Panc1 (cell line): ENCODE measurements at regions not wholly inside any gene's neighbourhood (a gene's known extent, or its start where the extent isn't known, plus 50 kb on each side); places are given as distances from the start of the nearest gene placed in this dataset.

ENCODE experiments used
- ATAC-seq: fragments of 200-7000 bp; cut with Tn5 transposase; 2 replicates; pipeline ENCODE4 v1.9.1; 2020; ENCODE audit warnings: mild to moderate bottlenecking, moderate library complexity
- BruUV-seq: library from RNA; stranded (reverse); fragments of 400-500 nt; replicated peaks from 2 replicates; lab custom pipeline; 2021; lab: Mats Ljungman, UMichigan
- CTCF ChIA-PET: fragments of 300-600 bp; sonication (Branson Sonifier 250); formaldehyde crosslinking; loops from one replicate; lab custom pipeline; 2022; ENCODE audit warnings: antibody characterized with exemption; lab: Charles Lee
- POLR2A ChIA-PET: fragments of 300-600 bp; sonication (Branson Sonifier 250); formaldehyde crosslinking; loops from one replicate; lab custom pipeline; 2022; ENCODE audit warnings: antibody characterized with exemption; lab: Charles Lee
- DNase-seq: peaks from one replicate; pipeline ENCODE4 v3.0.0-alpha.2; 2010; ENCODE audit warnings: low read depth, low spot score
- H3K27ac ChIP-seq: 2 replicates; pipeline ENCODE4 v1.5.1; 2011; ENCODE audit warnings: mild to moderate bottlenecking, low read length, inconsistent platforms
- H3K27me3 ChIP-seq: fragments of 200-500 bp; sonication (Bioruptor generic); 2 replicates; pipeline ENCODE4 v1.6.0; 2014; ENCODE audit warnings: low read length, inconsistent platforms; ENCODE audit not compliant: control insufficient read depth, insufficient read depth
- H3K36me3 ChIP-seq: fragments of 200-500 bp; sonication (Bioruptor generic); 2 replicates; pipeline ENCODE4 v1.5.1; 2014; ENCODE audit warnings: inconsistent platforms, mild to moderate bottlenecking, low read length, moderate library complexity; ENCODE audit not compliant: control insufficient read depth, insufficient read depth
- H3K4me1 ChIP-seq: 2 replicates; pipeline ENCODE4 v1.5.1; 2011; ENCODE audit warnings: inconsistent platforms, mild to moderate bottlenecking, low read length, moderate library complexity; ENCODE audit not compliant: control insufficient read depth, insufficient read depth
- H3K4me3 ChIP-seq, 2 experiments: 2 replicates each; pipeline ENCODE4 v1.5.1; 2011 to 2012; ENCODE audit warnings: low read depth in 2 of 2, low read length in 2 of 2, mild to moderate bottlenecking in 2 of 2, inconsistent platforms in 1 of 2, moderate library complexity in 1 of 2
- H3K9me3 ChIP-seq: fragments of 200-500 bp; sonication (Bioruptor generic); 2 replicates; pipeline ENCODE4 v1.5.1; 2014; ENCODE audit warnings: low read depth, mild to moderate bottlenecking, inconsistent platforms, low read length, moderate library complexity; ENCODE audit not compliant: control insufficient read depth, insufficient read depth
- POLR2AphosphoS5 ChIP-seq: IDR thresholded peaks from 2 replicates; pipeline ENCODE4 v1.6.1; 2012; ENCODE audit warnings: mild to moderate bottlenecking, low read depth, low read length, moderate library complexity
- SIN3A ChIP-seq: IDR thresholded peaks from 2 replicates; pipeline ENCODE4 v1.6.1; 2012; ENCODE audit warnings: low read depth, mild to moderate bottlenecking, low read length, moderate library complexity, borderline replicate concordance; ENCODE audit not compliant: insufficient read depth
- TCF7L2 ChIP-seq: IDR thresholded peaks from 2 replicates; pipeline ENCODE4 v1.6.1; 2011; ENCODE audit warnings: mild to moderate bottlenecking, low read depth, low read length, inconsistent platforms
- in situ Hi-C: cut with HindIII; loops from 2 replicates; pipeline ENCODE4 v1.10.0; 2016; ENCODE audit warnings: low sequenced_read_pairs, low pct_unique_long_range_greater_than_20kb
- intact Hi-C: fragments of 100-400 bp; cut with micrococcal nuclease; formaldehyde crosslinking; loops from one replicate; pipeline ENCODE4 v1.10.0; 2022; ENCODE audit not compliant: unreplicated experiment
- TF ChIP-seq, protein P1 (sequence below): fragments of 450-650 bp; IDR thresholded peaks from 2 replicates; pipeline ENCODE4 v1.5.1; 2017; ENCODE audit warnings: mild to moderate bottlenecking
- TF ChIP-seq, protein P2 (sequence below), 2 experiments: IDR thresholded peaks; 2 replicates each; pipeline ENCODE4 v1.6.1; 2011 to 2012; ENCODE audit warnings: low read depth in 2 of 2, control low read depth in 1 of 2, low read length in 1 of 2, mild to moderate bottlenecking in 1 of 2, moderate library complexity in 1 of 2; ENCODE audit not compliant: insufficient read depth in 1 of 2

DNA sequence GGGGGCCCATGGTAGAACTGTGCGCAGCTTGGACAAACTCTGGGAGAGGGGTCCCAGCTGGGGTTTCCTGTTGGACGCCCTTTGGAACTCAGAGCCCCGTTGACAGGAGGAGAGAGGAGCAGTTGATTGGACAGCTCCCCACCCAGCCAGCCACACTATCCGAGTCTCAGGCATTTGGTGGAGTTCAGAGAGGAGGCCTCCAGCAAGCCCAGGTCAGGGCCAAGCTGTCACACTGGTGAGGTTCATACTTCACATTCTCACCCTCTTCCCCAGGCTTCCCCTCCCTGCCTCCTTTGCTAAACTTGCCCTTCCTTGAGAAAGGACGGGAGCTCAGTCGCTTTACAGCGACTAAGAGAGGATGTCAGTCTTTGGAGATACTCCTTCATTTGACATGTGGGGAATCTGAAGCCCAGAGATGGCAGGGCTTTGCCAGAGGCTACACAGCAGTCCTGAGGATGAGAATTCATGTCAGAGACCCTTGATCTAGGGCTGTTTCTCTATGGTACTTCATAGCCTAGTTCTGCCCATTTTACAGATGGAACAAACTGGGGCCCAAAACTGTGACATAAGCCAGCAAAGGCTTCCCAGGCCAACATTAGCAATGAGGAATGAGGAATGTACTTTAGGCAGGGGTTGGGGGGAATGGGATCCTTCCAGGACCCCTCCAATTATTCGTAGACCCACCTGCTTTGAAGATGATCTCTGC is 142.2 kb downstream of the SMAD6 start:
- in situ Hi-C loops (no loop called here), intact Hi-C loops (no loop called here)
- peak overlapping the region; percentile 76 for H3K27ac ChIP-seq
- POLR2A ChIA-PET: no interaction called here
- H3K27me3 ChIP-seq: no peaks in the 10 kb centered on the region
- no TSS peak for BruUV-seq
- TF ChIP-seq TCF7L2: no peak
- no peak for TF ChIP-seq POLR2AphosphoS5
- TF ChIP-seq SIN3A: no peak
- TF ChIP-seq, protein P1, sequence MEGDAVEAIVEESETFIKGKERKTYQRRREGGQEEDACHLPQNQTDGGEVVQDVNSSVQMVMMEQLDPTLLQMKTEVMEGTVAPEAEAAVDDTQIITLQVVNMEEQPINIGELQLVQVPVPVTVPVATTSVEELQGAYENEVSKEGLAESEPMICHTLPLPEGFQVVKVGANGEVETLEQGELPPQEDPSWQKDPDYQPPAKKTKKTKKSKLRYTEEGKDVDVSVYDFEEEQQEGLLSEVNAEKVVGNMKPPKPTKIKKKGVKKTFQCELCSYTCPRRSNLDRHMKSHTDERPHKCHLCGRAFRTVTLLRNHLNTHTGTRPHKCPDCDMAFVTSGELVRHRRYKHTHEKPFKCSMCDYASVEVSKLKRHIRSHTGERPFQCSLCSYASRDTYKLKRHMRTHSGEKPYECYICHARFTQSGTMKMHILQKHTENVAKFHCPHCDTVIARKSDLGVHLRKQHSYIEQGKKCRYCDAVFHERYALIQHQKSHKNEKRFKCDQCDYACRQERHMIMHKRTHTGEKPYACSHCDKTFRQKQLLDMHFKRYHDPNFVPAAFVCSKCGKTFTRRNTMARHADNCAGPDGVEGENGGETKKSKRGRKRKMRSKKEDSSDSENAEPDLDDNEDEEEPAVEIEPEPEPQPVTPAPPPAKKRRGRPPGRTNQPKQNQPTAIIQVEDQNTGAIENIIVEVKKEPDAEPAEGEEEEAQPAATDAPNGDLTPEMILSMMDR: no peak
- TF ChIP-seq, protein P2, sequence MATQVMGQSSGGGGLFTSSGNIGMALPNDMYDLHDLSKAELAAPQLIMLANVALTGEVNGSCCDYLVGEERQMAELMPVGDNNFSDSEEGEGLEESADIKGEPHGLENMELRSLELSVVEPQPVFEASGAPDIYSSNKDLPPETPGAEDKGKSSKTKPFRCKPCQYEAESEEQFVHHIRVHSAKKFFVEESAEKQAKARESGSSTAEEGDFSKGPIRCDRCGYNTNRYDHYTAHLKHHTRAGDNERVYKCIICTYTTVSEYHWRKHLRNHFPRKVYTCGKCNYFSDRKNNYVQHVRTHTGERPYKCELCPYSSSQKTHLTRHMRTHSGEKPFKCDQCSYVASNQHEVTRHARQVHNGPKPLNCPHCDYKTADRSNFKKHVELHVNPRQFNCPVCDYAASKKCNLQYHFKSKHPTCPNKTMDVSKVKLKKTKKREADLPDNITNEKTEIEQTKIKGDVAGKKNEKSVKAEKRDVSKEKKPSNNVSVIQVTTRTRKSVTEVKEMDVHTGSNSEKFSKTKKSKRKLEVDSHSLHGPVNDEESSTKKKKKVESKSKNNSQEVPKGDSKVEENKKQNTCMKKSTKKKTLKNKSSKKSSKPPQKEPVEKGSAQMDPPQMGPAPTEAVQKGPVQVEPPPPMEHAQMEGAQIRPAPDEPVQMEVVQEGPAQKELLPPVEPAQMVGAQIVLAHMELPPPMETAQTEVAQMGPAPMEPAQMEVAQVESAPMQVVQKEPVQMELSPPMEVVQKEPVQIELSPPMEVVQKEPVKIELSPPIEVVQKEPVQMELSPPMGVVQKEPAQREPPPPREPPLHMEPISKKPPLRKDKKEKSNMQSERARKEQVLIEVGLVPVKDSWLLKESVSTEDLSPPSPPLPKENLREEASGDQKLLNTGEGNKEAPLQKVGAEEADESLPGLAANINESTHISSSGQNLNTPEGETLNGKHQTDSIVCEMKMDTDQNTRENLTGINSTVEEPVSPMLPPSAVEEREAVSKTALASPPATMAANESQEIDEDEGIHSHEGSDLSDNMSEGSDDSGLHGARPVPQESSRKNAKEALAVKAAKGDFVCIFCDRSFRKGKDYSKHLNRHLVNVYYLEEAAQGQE (IDR thresholded peaks at IDR 0.05; ENCODE audit: insufficient read depth in 1 of 2, low read depth in 2 of 2, low read length in 1 of 2): peak; percentile 56 to 61; a peak in 2 of 4 replicates
- CTCF ChIA-PET: interaction anchor here (1.2 kb wide), 1 partner anchor 10 kb away, joined by 3 read pairs; no protein-coding TSS in a partner anchor
- no peaks in the 10 kb centered on the region for H3K36me3 ChIP-seq
- H3K4me1 ChIP-seq: peaks cover 36% of the 10 kb centered on the region
- no peaks in the 10 kb centered on the region for H3K9me3 ChIP-seq
- DNase-seq (no peak), ATAC-seq (no peak)
- no peak overlapping the region for H3K4me3 ChIP-seq

DNA sequence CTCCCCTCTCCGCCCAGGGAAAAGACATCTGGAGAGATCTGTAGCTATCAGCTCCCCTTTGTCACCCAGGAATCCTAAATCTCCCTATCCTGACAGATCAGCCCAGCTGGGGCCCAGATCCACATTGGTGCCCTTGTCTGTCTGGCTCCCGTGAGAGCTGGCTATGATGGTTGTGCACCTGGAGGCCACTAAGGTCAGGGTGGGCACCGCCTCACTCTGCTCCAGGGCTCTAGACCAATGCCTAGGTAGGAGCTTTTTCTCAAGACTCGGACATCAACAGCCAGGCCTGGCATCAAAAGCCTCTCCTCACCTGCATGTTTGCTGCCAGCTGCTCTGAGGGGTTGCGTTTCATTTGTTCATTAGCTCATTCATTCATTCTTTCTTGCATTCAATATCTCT is 142.7 kb downstream of the SMAD6 start:
- TF ChIP-seq SIN3A: no peak
- TF ChIP-seq POLR2AphosphoS5: no peak
- TF ChIP-seq, protein P2 (IDR thresholded peaks at IDR 0.05; ENCODE audit: insufficient read depth in 1 of 2, low read depth in 2 of 2, low read length in 1 of 2): no peak
- TF ChIP-seq, protein P1: no peak
- no peak for TF ChIP-seq TCF7L2
- ChIA-PET CTCF (interaction anchor here (1.2 kb wide), 1 partner anchor 9 kb away, joined by 3 read pairs; no protein-coding TSS in a partner anchor), POLR2A (no interaction called here)
- DNase-seq: no peak
- H3K4me1 ChIP-seq: peaks cover 37% of the 10 kb centered on the region
- H3K27me3 ChIP-seq: no peaks in the 10 kb centered on the region
- no peaks in the 10 kb centered on the region for H3K9me3 ChIP-seq
- peak overlapping the region; percentile 76 for H3K27ac ChIP-seq
- no TSS peak for BruUV-seq
- no peak overlapping the region for H3K4me3 ChIP-seq
- in situ Hi-C loops (no loop called here), intact Hi-C loops (no loop called here)
- no peak for ATAC-seq
- H3K36me3 ChIP-seq: no peaks in the 10 kb centered on the region
